ENCODE measurements at regions not wholly inside any gene's neighbourhood (a gene's known extent, or its start where the extent isn't known, plus 50 kb on each side); places are given as distances from the start of the nearest gene placed in this dataset.
"Not testable (repeated sequence)": the region's sequence is repeated elsewhere in the genome, so short reads cannot be mapped to it uniquely, and the experiment has no call there.

- TF ChIP-seq CTCF, POLR2A (IDR thresholded peaks at IDR 0.05): not testable (repeated sequence)
Measured at GRCh38 chr10:130518921-130519320, 382.7 kb downstream of the GLRX3 start.

Data from right lobe of liver (tissue), 4 donors.